Spleen (tissue), 11 donors: ENCODE measurements at regions not wholly inside any gene's neighbourhood (a gene's known extent, or its start where the extent isn't known, plus 50 kb on each side); places are given as distances from the start of the nearest gene placed in this dataset.

Experiments used
- DNase-seq: peaks from one replicate; pipeline ENCODE4 v3.0.0-alpha.2; 2020
- H3K27ac ChIP-seq, 8 donors: fragments of 200-600 bp; sonication (generic) in 7 of 8; 1 replicate in 4 of 8; 2 replicates in 4 of 8; pipeline versions ENCODE4 v1.5.0 to v1.8.0; 2016 to 2021; ENCODE audit warnings: inconsistent platforms in 4 of 8, mild to moderate bottlenecking in 4 of 8, moderate library complexity in 1 of 8
- H3K27me3 ChIP-seq, 7 donors: fragments of 200-600 bp; sonication (generic) in 6 of 7; replicated peaks in 1 of 7; 1 replicate in 4 of 7; 2 replicates in 3 of 7; pipeline versions ENCODE4 v1.5.0 to v1.8.0; 2016 to 2021; ENCODE audit warnings: inconsistent platforms in 3 of 7, mild to moderate bottlenecking in 1 of 7
- H3K36me3 ChIP-seq, 6 donors: fragments of 200-600 bp; sonication (generic) in 5 of 6; 1 replicate in 4 of 6; 2 replicates in 2 of 6; pipeline versions ENCODE4 v1.5.0 to v1.8.0; 2016 to 2021; ENCODE audit warnings: inconsistent platforms in 2 of 6
- H3K4me1 ChIP-seq, 6 donors: fragments of 200-600 bp; sonication (generic) in 5 of 6; 1 replicate in 3 of 6; 2 replicates in 3 of 6; pipeline versions ENCODE4 v1.5.0 to v1.8.0; 2016 to 2021; ENCODE audit warnings: inconsistent platforms in 3 of 6
- H3K4me3 ChIP-seq, 8 donors: fragments of 200-600 bp; sonication (generic) in 7 of 8; 1 replicate in 4 of 8; 2 replicates in 4 of 8; pipeline versions ENCODE4 v1.5.0 to v1.8.0; 2016 to 2021; ENCODE audit warnings: inconsistent platforms in 4 of 8, mild to moderate bottlenecking in 4 of 8, moderate library complexity in 2 of 8
- H3K9me3 ChIP-seq, 8 donors: fragments of 200-600 bp; sonication (generic) in 7 of 8; 1 replicate in 4 of 8; 2 replicates in 4 of 8; pipeline versions ENCODE4 v1.5.0 to v1.8.0; 2016 to 2021; ENCODE audit warnings: inconsistent platforms in 4 of 8
- CTCF ChIP-seq, 11 experiments: fragments of 200-600 bp in 7 of 11; fragments of 450-650 bp in 4 of 11; sonication (generic) in 4 of 11; IDR thresholded peaks in 8 of 11; conservative IDR thresholded peaks in 3 of 11; 1 replicate in 7 of 11; 2 replicates in 4 of 11; pipeline versions ENCODE4 v1.4.0 to v1.8.0; 2016 to 2021; ENCODE audit warnings: antibody characterized with exemption in 11 of 11, inconsistent platforms in 4 of 11, mild to moderate bottlenecking in 1 of 11
- POLR2A ChIP-seq, 3 donors: fragments of 450-650 bp; IDR thresholded peaks; one replicate each; pipeline ENCODE4 v1.5.1; 2017; ENCODE audit warnings: antibody characterized with exemption in 3 of 3, mild to moderate bottlenecking in 1 of 3
- POLR2AphosphoS5 ChIP-seq, 3 donors: sonication (generic); formaldehyde crosslinking; IDR thresholded peaks; one replicate each; pipeline ENCODE4 v1.5.1; 2017; ENCODE audit warnings: antibody characterized with exemption in 3 of 3
- WGBS, 5 donors: extraction: QIAGEN DNeasy Blood & Tissue Kit in 3 of 5; methylation state at CpG; one replicate each; pipeline versions ENCODE4 v1.1.5 to v1.1.7; 2013 to 2018; 5-methylcytosine and 5-hydroxymethylcytosine counted together
- intact Hi-C: fragments of 100-400 bp; cut with DNase I; formaldehyde crosslinking; loops from one replicate; pipeline ENCODE4 v1.15.0; 2023; ENCODE audit warnings: low total_unique reads
- donor health status: healthy with polysubstance abuse.
- donor health status: DM: no; HTN: no; CAD: no; lungs with moderate emphysema.
- donor health status: DM: no; HTN: no; CAD: no.
- donor health status: Bipolar disorder and iron deficiency.
- donor health status: healthy.
- donor health status: DM: no; HTN: no; CAD: no.
- donor health status: DM: yes; HTN: yes; CAD: no.

- DNase-seq, result no peak
- H3K4me1 ChIP-seq, result peaks cover 6 to 50% (median 17%) of the 10 kb centered on the region in 6 donors
- intact Hi-C loops, result no loop called here
- H3K4me3 ChIP-seq, result no peak overlapping the region
- H3K27me3 ChIP-seq, result no peaks in the 10 kb centered on the region
- no peaks in the 10 kb centered on the region for H3K9me3 ChIP-seq
- H3K36me3 ChIP-seq, result peaks cover 0 to 7% (median 0%) of the 10 kb centered on the region in 6 donors
- TF ChIP-seq CTCF (IDR thresholded peaks at IDR 0.05 in 8 of 11, conservative IDR thresholded peaks at IDR 0.05 in 3 of 11), result no peak
- TF ChIP-seq POLR2AphosphoS5 (IDR thresholded peaks at IDR 0.05), result no peak
- no peak for TF ChIP-seq POLR2A (IDR thresholded peaks at IDR 0.05)
- WGBS, 5 donors, result 70 to 91% (median 82%) methylated on average over 2 of the region's 2 CpGs
- H3K27ac ChIP-seq, result peak overlapping the region in 4 of 8 donors; percentile 1 to 56 (median 43)
Measured at GRCh38 chr2:217731805-217732204, 271.0 kb downstream of the TNS1 start.

GRCh38 chr2:217729421-217730053 is 273.3 kb downstream of the TNS1 start:
- Histone ChIP-seq H3K27me3 (no peaks in the 10 kb centered on the region), H3K4me3 (no peak overlapping the region), H3K36me3 (peaks cover 0 to 7% (median 0%) of the 10 kb centered on the region in 6 donors), H3K27ac (peak overlapping the region in 6 of 8 donors; percentile 13 to 51 (median 44)), H3K4me1 (peaks cover 0 to 32% (median 8%) of the 10 kb centered on the region in 6 donors), H3K9me3 (no peaks in the 10 kb centered on the region)
- no peak for DNase-seq
- WGBS, 5 donors, result 44 to 62% (median 54%) methylated on average over 5 of the region's 5 CpGs
- TF ChIP-seq POLR2AphosphoS5 (IDR thresholded peaks at IDR 0.05) (peak in 2 of 3 donors; percentile 14 to 36), CTCF (IDR thresholded peaks at IDR 0.05 in 8 of 11, conservative IDR thresholded peaks at IDR 0.05 in 3 of 11) (no peak), POLR2A (IDR thresholded peaks at IDR 0.05) (no peak)
- intact Hi-C loops, result no loop called here

- no peak for TF ChIP-seq CTCF (IDR thresholded peaks at IDR 0.05 in 8 of 11, conservative IDR thresholded peaks at IDR 0.05 in 3 of 11)
- TF ChIP-seq POLR2A (IDR thresholded peaks at IDR 0.05), result no peak
- no peak for TF ChIP-seq POLR2AphosphoS5 (IDR thresholded peaks at IDR 0.05)
- 90 to 96% (median 95%) methylated on average over 7 of the region's 7 CpGs for WGBS, 5 donors
- intact Hi-C loops, result no loop called here
- Histone ChIP-seq H3K27me3 (no peaks in the 10 kb centered on the region), H3K27ac (no peak overlapping the region), H3K4me3 (no peak overlapping the region), H3K4me1 (peaks cover 0 to 27% (median 8%) of the 10 kb centered on the region in 6 donors), H3K36me3 (no peaks in the 10 kb centered on the region), H3K9me3 (no peaks in the 10 kb centered on the region)
- DNase-seq, result no peak
Measured at GRCh38 chr2:217727801-217728200, 275.0 kb downstream of the TNS1 start.

- Histone ChIP-seq H3K27ac (no peak overlapping the region), H3K4me3 (no peak overlapping the region), H3K9me3 (peaks cover 0 to 13% (median 0%) of the 10 kb centered on the region in 8 donors), H3K4me1 (peaks cover 0 to 22% (median 4%) of the 10 kb centered on the region in 6 donors), H3K27me3 (no peaks in the 10 kb centered on the region), H3K36me3 (no peaks in the 10 kb centered on the region)
- intact Hi-C loops, result no loop called here
- WGBS, 5 donors, result 95 to 97% (median 97%) methylated on average over 4 of the region's 4 CpGs
- TF ChIP-seq POLR2A (IDR thresholded peaks at IDR 0.05) (no peak), CTCF (IDR thresholded peaks at IDR 0.05 in 8 of 11, conservative IDR thresholded peaks at IDR 0.05 in 3 of 11) (no peak), POLR2AphosphoS5 (IDR thresholded peaks at IDR 0.05) (no peak)
- DNase-seq, result no peak
Measured at GRCh38 chr2:217725409-217725808, 277.4 kb downstream of the TNS1 start.
